ENCODE measurements at regions not wholly inside any gene's neighbourhood (a gene's known extent, or its start where the extent isn't known, plus 50 kb on each side); places are given as distances from the start of the nearest gene placed in this dataset.

DNA sequence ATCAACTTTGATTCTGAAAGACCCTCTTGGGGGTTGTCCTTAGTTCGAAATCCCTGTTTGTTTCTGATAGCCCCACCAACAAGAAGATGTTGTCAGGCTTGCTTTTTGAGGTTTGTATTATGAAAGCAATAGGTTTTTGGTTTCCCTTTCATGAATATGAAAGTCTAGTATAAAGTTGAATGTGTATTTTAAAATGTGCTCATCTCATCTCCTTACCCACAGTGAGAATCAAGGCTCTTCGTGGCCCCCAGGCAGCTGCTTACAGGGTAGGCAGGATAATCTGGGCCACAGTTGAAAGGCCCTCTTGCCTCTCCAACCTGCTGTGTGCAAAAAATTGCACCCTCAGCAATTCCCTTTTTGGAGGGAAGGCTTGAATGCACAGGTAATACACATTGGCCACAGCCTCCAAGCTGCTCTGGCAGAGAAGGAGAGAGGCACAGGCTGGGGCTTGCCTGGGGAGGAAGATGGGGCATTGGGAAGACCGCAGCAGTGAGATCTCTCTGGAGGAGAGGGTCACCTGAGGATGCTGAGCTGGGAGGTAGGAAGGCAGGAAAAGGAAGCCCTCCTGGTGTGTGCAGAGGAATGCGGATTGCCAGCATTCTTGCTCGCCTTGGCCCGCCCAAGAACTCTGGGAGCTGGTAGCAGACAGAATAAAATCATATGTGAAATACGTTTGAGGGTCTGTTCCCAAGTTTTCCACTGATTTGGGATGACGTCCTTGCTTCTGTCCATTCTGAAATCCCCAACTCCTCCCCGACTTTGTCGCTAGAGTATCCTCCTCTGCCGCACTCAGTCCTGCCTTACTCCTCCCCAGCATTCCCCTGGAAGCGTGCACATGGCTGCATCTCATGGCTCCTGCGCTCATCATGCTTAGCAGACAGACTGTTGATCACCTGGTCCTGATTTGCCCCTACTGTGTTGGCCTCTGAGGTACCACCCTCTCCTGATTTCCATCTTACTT lies 196.4 kb downstream of the RPLP1 start:
- TF ChIP-seq EZH2phosphoT487 (IDR thresholded peaks at IDR 0.05; ENCODE audit: borderline replicate concordance, low read depth, low read length), result no peak
- TF ChIP-seq, protein P1, sequence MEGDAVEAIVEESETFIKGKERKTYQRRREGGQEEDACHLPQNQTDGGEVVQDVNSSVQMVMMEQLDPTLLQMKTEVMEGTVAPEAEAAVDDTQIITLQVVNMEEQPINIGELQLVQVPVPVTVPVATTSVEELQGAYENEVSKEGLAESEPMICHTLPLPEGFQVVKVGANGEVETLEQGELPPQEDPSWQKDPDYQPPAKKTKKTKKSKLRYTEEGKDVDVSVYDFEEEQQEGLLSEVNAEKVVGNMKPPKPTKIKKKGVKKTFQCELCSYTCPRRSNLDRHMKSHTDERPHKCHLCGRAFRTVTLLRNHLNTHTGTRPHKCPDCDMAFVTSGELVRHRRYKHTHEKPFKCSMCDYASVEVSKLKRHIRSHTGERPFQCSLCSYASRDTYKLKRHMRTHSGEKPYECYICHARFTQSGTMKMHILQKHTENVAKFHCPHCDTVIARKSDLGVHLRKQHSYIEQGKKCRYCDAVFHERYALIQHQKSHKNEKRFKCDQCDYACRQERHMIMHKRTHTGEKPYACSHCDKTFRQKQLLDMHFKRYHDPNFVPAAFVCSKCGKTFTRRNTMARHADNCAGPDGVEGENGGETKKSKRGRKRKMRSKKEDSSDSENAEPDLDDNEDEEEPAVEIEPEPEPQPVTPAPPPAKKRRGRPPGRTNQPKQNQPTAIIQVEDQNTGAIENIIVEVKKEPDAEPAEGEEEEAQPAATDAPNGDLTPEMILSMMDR (conservative IDR thresholded peaks at IDR 0.05; ENCODE audit: low read length), result no peak
